Keratinocyte (primary cell): ENCODE measurements at regions not wholly inside any gene's neighbourhood (a gene's known extent, or its start where the extent isn't known, plus 50 kb on each side); places are given as distances from the start of the nearest gene placed in this dataset.

Experiments used
- EZH2 ChIP-seq: IDR thresholded peaks from one replicate; pipeline ENCODE4 v1.6.1; 2012; ENCODE audit warnings: inconsistent platforms, mild to moderate bottlenecking, low read length, moderate library complexity
- TF ChIP-seq, protein P1 (sequence below), 3 experiments: IDR thresholded peaks in 1 of 3; conservative IDR thresholded peaks in 1 of 3; optimal IDR thresholded peaks in 1 of 3; 2 replicates in 2 of 3; 3 replicates in 1 of 3; pipeline versions ENCODE3 to v1.5.1; 2011; ENCODE audit warnings: low read length in 3 of 3, mild to moderate bottlenecking in 3 of 3, moderate library complexity in 2 of 3, control low read depth in 1 of 3, inconsistent platforms in 1 of 3; ENCODE audit not compliant: insufficient read depth in 2 of 3; ENCODE audit errors: extremely low read depth in 1 of 3

DNA sequence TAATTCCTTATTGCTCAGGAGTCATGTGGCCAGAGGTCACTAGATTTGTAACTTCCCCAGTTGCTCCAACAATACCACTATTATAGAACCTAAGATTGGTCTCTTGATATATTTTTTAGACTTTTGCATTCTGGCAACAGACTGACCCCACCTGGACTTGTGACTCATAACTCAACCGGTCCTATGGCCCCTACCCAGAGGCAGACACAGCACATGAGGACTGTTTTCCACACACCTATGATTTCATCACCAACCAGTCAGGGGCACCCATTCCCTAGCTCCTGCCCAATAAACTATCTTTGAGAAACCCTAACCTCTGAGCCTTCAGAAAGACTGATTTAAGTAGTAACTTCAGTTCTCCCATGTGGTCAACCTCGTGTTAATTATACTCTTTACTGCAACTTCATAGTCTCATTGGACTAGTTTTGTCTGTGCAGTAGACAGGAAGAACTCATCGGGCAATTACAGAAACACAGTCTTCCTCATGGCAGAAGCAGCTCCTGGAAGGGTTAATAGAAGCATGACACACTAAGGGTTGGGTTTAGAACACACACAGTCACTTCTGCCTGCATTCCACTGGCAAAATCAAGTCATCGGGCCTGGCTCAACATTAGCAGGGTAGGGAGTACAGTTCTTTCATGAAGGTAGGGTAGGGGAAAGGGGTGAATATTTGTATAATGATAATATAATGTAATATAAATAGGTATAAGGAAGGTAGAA, 251.8 kb downstream of the UQCRFS1 start:
- TF ChIP-seq, protein P1, sequence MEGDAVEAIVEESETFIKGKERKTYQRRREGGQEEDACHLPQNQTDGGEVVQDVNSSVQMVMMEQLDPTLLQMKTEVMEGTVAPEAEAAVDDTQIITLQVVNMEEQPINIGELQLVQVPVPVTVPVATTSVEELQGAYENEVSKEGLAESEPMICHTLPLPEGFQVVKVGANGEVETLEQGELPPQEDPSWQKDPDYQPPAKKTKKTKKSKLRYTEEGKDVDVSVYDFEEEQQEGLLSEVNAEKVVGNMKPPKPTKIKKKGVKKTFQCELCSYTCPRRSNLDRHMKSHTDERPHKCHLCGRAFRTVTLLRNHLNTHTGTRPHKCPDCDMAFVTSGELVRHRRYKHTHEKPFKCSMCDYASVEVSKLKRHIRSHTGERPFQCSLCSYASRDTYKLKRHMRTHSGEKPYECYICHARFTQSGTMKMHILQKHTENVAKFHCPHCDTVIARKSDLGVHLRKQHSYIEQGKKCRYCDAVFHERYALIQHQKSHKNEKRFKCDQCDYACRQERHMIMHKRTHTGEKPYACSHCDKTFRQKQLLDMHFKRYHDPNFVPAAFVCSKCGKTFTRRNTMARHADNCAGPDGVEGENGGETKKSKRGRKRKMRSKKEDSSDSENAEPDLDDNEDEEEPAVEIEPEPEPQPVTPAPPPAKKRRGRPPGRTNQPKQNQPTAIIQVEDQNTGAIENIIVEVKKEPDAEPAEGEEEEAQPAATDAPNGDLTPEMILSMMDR (optimal IDR thresholded peaks at IDR 0.05 in 1 of 3, IDR thresholded peaks at IDR 0.05 in 1 of 3, conservative IDR thresholded peaks at IDR 0.05 in 1 of 3; ENCODE audit: extremely low read depth in 1 of 3, insufficient read depth in 2 of 3, low read length in 3 of 3) = no peak
- TF ChIP-seq EZH2 = no peak
